NCI-H2196 treated with DMSO at 0.1 percent for 48 hours (cell line): ENCODE measurements at regions not wholly inside any gene's neighbourhood (a gene's known extent, or its start where the extent isn't known, plus 50 kb on each side); places are given as distances from the start of the nearest gene placed in this dataset.

Experiments used
- DNase-seq: peaks from one replicate; lab custom pipeline; 2025; ENCODE audit not compliant: unreplicated experiment; lab: John Stamatoyannopoulos, UW

GRCh38 chr2:217081799-217082198 lies 221.9 kb upstream of the TNP1 start:
- DNase-seq = no peak

DNA sequence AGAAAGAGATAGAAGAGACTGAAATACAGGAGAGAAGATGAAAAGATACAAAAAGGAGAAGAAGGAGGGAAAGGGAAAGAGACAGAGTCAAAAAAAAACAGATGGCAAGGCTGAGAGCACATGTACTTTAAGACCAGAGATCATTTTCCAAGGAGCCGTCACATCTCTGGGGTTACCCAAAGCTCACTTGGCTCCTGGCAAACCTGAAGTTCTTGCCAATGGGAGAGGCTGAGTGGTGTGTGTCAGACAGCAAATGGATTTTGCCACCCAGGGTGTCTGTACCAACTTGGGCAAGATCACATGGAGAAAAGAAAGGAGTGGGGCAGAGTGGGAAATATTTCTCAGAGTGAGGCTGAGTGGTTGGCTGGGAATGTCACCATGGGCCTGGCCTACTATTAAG lies 219.3 kb upstream of the TNP1 start:
- no peak for DNase-seq

- DNase-seq = no peak
Measured at GRCh38 chr2:217077831-217078407, 218.1 kb upstream of the TNP1 start.

GRCh38 chr2:217076657-217077232 lies 216.9 kb upstream of the TNP1 start:
- DNase-seq = no peak

- DNase-seq = no peak
Measured at GRCh38 chr2:217076058-217076435, 216.2 kb upstream of the TNP1 start.

DNA sequence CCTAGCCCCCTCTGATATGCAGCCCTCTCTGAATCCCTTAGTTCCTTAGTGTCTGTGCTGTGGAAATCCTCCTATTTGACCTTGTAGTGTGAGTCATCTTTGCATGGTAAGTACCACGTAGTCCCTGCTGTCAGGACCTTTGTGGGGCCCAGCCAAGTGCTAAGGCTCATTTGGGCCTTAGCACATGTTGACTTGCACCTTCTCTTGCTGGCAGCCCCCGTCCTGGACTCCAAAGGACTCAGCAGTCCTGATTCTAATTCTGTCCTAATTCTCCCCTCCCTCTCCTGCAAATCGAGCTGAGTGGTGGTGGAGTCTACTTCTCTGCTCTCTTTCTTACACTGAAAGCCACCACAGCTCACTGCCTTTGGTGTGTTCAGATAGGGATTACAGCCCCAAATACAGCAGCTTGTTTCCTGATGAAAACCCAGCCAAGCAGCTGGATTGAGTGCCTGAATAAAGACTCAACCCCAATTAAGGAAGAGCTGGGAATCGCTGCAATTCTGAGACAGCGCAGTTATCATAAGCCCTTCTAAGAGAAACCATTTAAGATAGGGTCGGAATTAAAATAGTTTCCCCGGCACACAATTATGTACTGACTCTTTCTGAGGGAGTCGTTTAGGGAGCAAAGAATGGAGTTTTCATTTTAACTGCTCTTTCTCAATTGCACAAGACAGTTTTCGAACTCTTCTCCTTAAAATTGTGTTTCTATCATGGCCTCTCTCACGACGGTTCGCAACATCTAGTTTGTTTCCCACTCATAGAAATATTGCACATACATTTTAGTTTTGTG lies 215.6 kb upstream of the TNP1 start:
- DNase-seq = no peak

- DNase-seq = no peak
Measured at GRCh38 chr2:217074576-217075255, 214.9 kb upstream of the TNP1 start.

DNA sequence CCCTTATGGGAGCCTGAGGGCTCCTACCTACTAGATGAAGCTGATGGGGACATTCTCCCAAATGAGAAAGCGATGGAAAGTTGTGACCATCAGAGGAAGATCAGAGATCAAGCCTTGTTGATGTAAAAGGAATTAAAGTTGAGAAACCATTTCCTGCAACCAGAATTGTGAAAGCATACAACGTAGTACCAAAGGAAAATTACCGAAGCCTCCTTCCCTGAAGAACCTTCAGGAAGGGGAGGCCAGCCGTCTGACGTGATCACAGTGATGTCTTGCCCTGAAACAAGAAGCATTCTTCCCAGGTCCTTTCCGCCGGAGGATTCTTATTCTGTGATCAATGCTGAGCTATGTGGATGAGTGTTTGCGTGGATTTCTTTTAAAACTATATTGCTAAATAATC lies 211.6 kb upstream of the TNP1 start:
- no peak for DNase-seq

- DNase-seq = no peak
Measured at GRCh38 chr2:217070611-217071010, 210.7 kb upstream of the TNP1 start.

- no peak for DNase-seq
Measured at GRCh38 chr2:217070043-217070430, 210.2 kb upstream of the TNP1 start.

DNA sequence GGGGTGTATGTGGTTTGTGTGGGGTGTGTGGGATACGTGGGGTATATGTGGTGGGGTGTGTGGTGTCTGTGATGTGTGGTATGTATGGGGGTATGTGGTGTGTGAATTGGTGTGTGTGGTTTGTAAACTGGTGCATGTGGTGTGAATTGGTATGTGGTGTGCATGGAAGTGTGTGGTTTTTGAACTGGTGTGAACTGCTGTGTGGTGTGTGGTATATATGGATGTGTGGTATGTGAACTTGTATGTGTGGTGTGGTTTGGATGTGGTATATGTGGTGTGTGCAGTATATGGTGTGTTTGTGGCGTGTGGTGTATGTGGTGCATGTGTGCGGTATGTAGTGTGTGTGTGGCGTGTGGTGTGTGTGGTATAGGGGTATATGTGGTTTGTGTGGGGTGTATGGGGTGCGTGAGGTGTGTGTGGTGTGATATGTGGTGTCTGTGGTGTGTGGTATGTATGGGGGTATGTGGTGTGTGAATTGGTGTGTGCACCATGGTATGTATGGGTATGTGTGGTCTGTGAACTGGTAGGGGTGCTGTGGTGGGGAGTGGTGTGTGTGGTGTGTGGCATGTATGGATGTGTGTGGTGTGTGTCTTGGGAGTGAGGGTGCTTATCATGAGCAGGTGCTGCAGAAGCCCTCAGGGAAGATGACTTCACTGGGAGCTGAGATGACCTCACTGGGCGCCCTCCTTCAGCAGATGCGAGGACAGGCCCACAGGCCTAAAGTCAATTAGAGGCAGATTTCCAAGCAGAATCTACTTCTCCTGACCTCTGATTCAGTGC lies 209.6 kb upstream of the TNP1 start:
- no peak for DNase-seq

DNA sequence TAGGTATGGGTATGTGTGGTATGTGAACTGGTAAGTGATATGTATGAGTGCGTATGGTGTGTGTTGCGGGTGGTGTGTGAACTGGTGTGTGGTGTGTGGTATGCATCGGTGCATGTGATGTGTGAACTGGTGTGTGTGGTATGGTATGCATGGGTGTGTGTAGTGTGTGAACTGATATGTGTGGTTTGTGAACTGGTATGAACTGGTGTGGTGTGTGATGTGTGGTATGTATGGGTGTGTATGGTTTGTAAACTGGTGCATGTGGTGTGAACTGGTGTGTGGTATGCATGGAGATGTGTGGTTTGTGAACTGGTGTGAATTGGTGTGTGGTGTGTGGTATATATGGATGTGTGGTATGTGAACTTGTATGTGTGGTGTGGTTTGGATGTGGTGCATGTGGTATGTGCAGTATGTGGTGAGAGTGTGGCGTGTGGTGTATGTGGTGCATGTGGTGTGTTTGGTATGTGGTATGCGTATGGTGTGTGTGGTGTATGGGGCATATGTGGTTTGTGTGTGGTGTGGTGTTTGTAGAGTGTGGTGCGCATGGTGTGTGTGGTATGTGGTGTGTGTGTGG lies 208.9 kb upstream of the TNP1 start:
- DNase-seq = no peak

- DNase-seq = no peak
Measured at GRCh38 chr2:217067787-217068186, 207.9 kb upstream of the TNP1 start.

DNA sequence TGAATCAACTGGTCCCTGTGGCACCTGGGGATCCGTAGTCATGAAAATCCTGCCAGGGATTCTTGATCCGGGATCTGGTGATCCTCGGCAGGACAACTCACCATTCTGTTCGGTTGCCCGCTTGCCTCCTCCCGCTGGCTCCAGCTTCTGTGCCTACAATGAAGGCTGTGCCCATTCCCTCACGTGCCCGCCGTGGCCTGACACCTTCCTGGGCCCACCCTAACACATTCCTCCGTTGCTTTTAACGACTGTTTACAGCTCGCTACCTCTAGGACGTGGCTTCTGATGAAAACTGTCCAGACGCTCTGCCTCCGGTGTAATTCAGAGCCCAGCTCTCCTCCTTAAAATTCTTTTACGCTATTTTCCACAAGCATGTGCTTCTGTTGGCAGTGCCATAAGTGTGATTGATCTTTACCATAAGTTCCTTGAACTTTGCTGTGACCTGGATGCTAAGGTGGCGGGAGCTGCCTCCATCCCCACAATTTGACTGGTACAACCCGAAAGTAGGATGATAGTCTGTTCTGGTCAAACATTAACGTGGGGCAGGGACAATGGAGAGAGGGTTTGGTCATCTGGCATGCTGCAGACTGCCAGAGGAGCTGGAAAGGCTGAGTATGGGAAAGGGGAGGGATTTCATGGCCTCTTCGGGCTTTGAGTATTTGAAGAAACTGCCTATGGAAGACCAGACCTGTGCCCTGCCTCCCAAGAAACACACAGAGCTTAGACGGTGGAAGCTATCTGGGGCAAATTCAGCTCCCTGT lies 206.8 kb upstream of the TNP1 start:
- DNase-seq = no peak

- DNase-seq = no peak
Measured at GRCh38 chr2:217065695-217066405, 206.0 kb upstream of the TNP1 start.

GRCh38 chr2:217065012-217065290 lies 205.1 kb upstream of the TNP1 start:
- no peak for DNase-seq

DNA sequence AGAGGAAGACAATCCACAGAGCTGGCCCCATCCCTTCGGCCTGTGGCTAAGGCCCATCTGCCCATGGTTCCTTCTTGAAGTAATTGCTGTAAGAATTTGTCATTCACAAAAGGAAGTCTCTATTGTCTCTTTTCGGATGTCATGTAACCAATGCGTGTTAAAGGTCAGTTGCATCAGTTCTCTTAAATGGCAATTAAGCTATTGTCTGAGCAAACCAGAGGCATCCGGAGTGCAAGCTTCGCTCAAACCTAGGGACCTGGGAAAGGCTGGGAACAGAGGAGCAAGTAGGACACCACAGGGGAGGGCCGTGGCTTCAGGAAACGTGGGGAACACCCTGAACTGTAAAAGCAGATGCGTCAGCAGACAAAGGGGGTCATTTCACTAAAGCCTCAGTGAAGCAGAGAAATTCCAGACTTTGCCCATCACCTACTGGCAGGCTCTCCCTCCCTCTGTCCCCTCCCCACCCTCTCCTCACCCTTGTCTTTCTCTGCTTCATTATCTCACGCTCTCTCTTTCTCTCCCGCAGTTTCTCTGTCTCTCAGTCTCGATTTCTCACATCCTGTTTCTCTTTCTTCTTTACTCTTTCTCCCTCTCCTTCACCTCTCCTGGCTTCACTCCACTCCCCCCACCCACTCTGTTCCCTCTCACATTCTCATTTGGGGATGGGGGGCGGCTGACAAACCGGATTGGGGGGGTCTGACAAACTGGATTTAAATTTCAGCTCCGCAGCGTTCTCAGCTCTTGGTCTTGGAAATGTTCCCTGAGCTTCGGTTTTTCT lies 204.6 kb upstream of the TNP1 start:
- DNase-seq = no peak

DNA sequence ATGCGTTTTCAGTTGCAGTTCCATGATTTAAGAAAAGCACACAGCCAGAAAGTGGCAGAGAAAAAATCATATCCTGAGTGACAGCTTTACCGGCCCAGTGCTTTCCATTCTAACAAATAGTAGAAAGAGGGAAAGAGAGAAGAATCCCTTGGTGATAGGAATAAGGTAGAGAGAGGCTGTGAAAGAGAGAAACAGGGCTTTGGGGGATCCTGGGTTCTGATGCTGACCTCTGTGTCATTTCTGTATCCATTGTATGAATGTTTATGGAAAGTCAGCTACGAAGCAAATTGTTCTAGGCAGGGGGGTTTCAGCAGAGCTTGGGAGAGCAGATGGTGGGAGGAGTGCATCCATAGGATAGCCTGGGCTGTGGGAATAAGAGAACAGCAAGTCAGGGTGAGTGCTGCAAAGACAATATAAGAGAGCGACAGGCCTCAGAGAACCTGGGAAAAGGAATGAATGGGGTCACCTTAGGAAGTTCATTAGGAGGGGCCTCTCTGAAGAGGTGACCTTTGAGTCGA lies 203.4 kb upstream of the TNP1 start:
- DNase-seq = no peak

- no peak for DNase-seq
Measured at GRCh38 chr2:217062768-217063167, 202.9 kb upstream of the TNP1 start.
